HG03442 (cell line): ENCODE measurements at regions not wholly inside any gene's neighbourhood (a gene's known extent, or its start where the extent isn't known, plus 50 kb on each side); places are given as distances from the start of the nearest gene placed in this dataset.

Experiments used
- ATAC-seq: cut with Tn5 transposase; IDR thresholded peaks from one replicate; pipeline ENCODE4 v1.9.1; 2021; ENCODE audit warnings: mild to moderate bottlenecking, moderate library complexity; ENCODE audit not compliant: unreplicated experiment

DNA sequence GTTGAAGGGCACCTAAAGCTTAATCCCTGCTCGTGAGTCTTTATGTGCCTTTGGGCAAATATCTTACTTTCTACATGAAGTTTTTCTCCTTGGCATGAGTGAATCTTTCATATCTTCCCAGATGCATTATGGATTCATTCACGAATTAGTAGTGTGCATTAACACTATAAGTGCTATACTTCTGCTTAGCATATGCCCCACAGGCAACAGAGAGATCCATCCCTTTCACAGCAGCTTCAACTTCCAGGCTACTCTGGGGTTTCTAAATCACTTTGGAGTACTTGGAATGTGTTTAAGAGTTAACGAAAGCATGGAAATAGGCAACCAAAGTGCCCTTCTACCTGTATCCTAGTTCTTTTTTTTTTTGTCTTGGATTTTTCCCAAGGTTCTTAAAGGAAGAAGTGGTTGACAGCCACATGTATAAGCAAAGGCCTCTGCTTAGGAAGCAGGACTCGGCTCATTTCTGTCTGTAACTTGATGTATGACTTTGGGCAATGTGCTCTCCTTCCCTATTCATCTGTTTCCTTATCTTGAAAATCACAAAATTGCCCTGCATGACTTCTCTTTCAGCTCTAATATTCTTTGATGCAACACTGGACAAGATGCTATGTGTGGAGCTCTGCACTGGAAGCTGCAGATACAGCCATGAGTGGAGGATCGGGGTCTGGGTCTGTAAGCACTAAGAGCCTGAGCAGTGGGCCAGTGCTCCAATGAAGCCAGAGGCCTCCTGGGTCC lies 54.5 kb upstream of the ME3 start:
- no peak for ATAC-seq

DNA sequence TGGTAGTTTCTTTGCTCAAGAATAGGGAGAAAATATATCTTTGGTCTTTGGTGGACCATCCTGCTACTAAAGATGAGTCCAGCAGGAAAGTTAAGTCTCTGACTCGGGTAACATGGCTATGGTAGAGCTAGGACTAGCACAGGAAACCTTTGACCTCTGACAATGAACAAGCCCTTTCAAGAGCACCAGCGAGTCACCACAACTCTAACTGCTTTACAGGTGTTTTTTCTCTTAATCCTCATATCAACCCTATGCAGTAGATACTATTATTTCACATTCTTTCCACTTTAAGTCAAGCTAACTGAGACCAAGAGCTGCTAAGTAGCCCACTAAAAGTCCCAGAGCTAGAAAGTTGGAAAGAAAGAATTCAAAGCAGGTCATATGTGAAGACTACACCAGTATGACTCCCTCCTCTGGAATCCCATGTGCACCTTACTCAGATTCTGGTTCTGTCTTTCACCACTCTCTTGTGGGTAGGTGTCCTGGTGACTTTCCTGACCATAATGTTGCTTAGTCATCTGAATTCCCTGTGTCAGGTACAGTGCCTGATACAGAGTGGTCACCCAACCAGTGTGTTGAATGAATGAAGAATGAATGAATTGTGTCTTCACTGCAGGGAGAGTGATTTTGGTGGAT lies 53.8 kb upstream of the ME3 start:
- ATAC-seq, result no peak

DNA sequence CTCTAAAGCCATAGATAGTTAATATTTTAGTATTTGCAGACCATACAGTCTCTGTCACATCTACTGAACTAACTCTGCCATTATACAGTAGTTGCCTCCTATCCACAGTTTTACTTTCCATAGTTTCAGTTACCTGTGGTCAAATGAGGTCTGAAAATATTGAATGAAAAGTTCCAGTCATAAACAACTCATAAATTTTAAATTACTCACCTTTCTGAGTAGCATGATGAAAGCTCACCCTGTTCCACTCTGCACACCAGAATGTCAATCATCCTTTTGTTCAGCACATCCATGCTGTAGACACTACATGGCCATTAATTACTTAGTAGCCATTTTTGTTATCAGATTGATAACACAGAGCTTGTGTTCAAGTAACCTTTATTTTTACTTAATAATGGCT lies 51.7 kb upstream of the ME3 start:
- ATAC-seq, result no peak

DNA sequence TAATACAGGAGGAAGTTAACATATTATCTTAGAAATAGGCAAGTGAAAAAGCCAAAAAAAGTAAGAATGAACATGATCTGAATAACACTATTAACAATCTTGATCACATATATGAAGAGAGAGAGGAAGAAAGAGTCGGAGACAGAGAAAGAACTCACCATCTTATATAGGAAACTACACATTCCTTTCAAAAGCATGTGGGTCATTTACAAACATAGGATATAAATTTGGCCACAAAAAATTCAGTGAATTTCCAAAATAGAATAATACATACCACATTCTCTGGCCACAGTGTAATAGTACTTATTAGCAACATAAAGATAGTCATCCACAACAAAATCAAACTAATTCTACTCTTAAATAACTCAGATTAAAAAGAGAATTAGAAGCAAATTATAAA lies 50.9 kb upstream of the ME3 start:
- no peak for ATAC-seq

DNA sequence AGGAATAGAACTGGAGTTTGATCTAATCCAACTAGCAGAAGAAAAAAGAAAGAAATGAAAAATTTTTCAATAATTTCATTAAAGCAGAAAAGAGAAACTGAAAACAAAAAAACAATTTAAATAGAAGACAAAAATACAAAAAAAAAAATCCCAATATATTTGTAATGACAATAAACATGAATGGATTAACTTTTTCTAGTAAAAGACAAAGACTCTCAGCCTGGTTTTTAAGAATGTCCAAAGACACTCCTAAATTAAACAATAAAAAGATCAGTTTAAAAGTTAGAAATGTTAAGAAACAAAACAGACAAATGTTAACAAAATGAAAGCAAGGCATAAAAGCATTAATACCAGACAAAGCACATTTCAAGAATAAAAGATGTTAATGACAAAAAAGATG lies 50.3 kb upstream of the ME3 start:
- ATAC-seq, result no peak
